ENCODE measurements at regions not wholly inside any gene's neighbourhood (a gene's known extent, or its start where the extent isn't known, plus 50 kb on each side); places are given as distances from the start of the nearest gene placed in this dataset.

DNA sequence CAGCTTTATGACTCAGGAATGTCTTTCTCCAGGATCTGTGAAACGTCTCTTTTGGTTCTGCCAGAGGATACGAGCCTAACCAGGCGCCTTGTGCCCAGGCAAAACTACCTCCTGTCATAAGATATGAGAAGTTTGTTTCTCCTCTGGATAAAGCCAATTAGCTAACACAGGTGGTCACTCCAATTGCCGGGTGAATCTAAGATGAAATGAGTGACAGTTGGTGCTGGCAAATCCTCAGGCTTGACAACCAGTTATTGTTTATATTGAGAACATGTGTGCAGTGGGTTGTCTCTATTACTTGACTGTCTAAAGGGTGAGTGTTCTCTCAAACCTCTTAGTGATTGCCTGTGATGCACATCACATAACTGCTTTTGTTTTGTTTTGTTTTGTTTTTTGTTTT is 449.1 kb downstream of the XPNPEP1 start:
- no peak overlapping the region for H3K27ac Mint-ChIP-seq
- no peak overlapping the region for H3K4me3 Mint-ChIP-seq

More for the DNA sequence above, 449.1 kb downstream of the XPNPEP1 start:
- Mint-ChIP-seq H3K27me3 (ENCODE audit: insufficient read depth, low read depth, poor library complexity) (no peaks in the 10 kb centered on the region), H3K4me1 (peaks cover 22% of the 10 kb centered on the region), H3K36me3 (ENCODE audit: low read depth) (no peaks in the 10 kb centered on the region), H3K9me3 (no peaks in the 10 kb centered on the region)
- H3K4me2 ChIP-seq: no peak overlapping the region
- TF ChIP-seq, protein P1, sequence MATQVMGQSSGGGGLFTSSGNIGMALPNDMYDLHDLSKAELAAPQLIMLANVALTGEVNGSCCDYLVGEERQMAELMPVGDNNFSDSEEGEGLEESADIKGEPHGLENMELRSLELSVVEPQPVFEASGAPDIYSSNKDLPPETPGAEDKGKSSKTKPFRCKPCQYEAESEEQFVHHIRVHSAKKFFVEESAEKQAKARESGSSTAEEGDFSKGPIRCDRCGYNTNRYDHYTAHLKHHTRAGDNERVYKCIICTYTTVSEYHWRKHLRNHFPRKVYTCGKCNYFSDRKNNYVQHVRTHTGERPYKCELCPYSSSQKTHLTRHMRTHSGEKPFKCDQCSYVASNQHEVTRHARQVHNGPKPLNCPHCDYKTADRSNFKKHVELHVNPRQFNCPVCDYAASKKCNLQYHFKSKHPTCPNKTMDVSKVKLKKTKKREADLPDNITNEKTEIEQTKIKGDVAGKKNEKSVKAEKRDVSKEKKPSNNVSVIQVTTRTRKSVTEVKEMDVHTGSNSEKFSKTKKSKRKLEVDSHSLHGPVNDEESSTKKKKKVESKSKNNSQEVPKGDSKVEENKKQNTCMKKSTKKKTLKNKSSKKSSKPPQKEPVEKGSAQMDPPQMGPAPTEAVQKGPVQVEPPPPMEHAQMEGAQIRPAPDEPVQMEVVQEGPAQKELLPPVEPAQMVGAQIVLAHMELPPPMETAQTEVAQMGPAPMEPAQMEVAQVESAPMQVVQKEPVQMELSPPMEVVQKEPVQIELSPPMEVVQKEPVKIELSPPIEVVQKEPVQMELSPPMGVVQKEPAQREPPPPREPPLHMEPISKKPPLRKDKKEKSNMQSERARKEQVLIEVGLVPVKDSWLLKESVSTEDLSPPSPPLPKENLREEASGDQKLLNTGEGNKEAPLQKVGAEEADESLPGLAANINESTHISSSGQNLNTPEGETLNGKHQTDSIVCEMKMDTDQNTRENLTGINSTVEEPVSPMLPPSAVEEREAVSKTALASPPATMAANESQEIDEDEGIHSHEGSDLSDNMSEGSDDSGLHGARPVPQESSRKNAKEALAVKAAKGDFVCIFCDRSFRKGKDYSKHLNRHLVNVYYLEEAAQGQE (IDR thresholded peaks at IDR 0.05; ENCODE audit: unreplicated experiment): no peak
- TF ChIP-seq ZNF331 (CRISPR knock-in tag; IDR thresholded peaks at IDR 0.05; ENCODE audit: low read depth): no peak
- TF ChIP-seq STAT1 (IDR thresholded peaks at IDR 0.05; ENCODE audit: unreplicated experiment): no peak
- no peak for TF ChIP-seq JUNB (IDR thresholded peaks at IDR 0.05; ENCODE audit: unreplicated experiment)
- TF ChIP-seq, protein P2, sequence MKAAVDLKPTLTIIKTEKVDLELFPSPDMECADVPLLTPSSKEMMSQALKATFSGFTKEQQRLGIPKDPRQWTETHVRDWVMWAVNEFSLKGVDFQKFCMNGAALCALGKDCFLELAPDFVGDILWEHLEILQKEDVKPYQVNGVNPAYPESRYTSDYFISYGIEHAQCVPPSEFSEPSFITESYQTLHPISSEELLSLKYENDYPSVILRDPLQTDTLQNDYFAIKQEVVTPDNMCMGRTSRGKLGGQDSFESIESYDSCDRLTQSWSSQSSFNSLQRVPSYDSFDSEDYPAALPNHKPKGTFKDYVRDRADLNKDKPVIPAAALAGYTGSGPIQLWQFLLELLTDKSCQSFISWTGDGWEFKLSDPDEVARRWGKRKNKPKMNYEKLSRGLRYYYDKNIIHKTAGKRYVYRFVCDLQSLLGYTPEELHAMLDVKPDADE (IDR thresholded peaks at IDR 0.05): no peak
- TF ChIP-seq, protein P3, sequence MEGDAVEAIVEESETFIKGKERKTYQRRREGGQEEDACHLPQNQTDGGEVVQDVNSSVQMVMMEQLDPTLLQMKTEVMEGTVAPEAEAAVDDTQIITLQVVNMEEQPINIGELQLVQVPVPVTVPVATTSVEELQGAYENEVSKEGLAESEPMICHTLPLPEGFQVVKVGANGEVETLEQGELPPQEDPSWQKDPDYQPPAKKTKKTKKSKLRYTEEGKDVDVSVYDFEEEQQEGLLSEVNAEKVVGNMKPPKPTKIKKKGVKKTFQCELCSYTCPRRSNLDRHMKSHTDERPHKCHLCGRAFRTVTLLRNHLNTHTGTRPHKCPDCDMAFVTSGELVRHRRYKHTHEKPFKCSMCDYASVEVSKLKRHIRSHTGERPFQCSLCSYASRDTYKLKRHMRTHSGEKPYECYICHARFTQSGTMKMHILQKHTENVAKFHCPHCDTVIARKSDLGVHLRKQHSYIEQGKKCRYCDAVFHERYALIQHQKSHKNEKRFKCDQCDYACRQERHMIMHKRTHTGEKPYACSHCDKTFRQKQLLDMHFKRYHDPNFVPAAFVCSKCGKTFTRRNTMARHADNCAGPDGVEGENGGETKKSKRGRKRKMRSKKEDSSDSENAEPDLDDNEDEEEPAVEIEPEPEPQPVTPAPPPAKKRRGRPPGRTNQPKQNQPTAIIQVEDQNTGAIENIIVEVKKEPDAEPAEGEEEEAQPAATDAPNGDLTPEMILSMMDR (conservative IDR thresholded peaks at IDR 0.05; ENCODE audit: low read depth in 2 of 2): no peak
- TF ChIP-seq, protein P4, sequence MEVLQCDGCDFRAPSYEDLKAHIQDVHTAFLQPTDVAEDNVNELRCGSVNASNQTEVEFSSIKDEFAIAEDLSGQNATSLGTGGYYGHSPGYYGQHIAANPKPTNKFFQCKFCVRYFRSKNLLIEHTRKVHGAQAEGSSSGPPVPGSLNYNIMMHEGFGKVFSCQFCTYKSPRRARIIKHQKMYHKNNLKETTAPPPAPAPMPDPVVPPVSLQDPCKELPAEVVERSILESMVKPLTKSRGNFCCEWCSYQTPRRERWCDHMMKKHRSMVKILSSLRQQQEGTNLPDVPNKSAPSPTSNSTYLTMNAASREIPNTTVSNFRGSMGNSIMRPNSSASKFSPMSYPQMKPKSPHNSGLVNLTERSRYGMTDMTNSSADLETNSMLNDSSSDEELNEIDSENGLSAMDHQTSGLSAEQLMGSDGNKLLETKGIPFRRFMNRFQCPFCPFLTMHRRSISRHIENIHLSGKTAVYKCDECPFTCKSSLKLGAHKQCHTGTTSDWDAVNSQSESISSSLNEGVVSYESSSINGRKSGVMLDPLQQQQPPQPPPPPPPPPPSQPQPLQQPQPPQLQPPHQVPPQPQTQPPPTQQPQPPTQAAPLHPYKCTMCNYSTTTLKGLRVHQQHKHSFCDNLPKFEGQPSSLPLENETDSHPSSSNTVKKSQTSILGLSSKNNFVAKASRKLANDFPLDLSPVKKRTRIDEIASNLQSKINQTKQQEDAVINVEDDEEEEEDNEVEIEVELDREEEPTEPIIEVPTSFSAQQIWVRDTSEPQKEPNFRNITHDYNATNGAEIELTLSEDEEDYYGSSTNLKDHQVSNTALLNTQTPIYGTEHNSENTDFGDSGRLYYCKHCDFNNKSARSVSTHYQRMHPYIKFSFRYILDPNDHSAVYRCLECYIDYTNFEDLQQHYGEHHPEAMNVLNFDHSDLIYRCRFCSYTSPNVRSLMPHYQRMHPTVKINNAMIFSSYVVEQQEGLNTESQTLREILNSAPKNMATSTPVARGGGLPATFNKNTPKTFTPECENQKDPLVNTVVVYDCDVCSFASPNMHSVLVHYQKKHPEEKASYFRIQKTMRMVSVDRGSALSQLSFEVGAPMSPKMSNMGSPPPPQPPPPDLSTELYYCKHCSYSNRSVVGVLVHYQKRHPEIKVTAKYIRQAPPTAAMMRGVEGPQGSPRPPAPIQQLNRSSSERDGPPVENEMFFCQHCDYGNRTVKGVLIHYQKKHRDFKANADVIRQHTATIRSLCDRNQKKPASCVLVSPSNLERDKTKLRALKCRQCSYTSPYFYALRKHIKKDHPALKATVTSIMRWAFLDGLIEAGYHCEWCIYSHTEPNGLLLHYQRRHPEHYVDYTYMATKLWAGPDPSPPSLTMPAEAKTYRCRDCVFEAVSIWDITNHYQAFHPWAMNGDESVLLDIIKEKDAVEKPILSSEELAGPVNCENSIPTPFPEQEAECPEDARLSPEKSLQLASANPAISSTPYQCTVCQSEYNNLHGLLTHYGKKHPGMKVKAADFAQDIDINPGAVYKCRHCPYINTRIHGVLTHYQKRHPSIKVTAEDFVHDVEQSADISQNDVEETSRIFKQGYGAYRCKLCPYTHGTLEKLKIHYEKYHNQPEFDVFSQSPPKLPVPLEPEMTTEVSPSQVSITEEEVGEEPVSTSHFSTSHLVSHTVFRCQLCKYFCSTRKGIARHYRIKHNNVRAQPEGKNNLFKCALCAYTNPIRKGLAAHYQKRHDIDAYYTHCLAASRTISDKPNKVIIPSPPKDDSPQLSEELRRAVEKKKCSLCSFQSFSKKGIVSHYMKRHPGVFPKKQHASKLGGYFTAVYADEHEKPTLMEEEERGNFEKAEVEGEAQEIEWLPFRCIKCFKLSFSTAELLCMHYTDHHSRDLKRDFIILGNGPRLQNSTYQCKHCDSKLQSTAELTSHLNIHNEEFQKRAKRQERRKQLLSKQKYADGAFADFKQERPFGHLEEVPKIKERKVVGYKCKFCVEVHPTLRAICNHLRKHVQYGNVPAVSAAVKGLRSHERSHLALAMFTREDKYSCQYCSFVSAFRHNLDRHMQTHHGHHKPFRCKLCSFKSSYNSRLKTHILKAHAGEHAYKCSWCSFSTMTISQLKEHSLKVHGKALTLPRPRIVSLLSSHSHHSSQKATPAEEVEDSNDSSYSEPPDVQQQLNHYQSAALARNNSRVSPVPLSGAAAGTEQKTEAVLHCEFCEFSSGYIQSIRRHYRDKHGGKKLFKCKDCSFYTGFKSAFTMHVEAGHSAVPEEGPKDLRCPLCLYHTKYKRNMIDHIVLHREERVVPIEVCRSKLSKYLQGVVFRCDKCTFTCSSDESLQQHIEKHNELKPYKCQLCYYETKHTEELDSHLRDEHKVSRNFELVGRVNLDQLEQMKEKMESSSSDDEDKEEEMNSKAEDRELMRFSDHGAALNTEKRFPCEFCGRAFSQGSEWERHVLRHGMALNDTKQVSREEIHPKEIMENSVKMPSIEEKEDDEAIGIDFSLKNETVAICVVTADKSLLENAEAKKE (CRISPR knock-in tag; IDR thresholded peaks at IDR 0.05): no peak
- TF ChIP-seq EZH2 (IDR thresholded peaks at IDR 0.05; ENCODE audit: low read depth, unreplicated experiment): no peak
- no peak for TF ChIP-seq POLR2AphosphoS5 (IDR thresholded peaks at IDR 0.05; ENCODE audit: low read depth)
- TF ChIP-seq CREB1 (CRISPR knock-in tag; IDR thresholded peaks at IDR 0.05; ENCODE audit: low read depth): no peak
- no peak for TF ChIP-seq ZNF114 (CRISPR knock-in tag; IDR thresholded peaks at IDR 0.05)
- no peaks in the 10 kb centered on the region for H3K27me3 ChIP-seq (ENCODE audit: insufficient read depth)
- H3K27ac ChIP-seq (ENCODE audit: low read depth): no peak overlapping the region
- H3F3A ChIP-seq (replicated peaks; ENCODE audit: low read depth): no peaks in the 10 kb centered on the region
- H3K9me2 ChIP-seq (ENCODE audit: insufficient read depth): no peaks in the 10 kb centered on the region
- DNase-seq (ENCODE audit: low spot score): no peak
- H4K20me1 ChIP-seq (replicated peaks; ENCODE audit: insufficient read depth): no peaks in the 10 kb centered on the region
- H3K4me3 ChIP-seq: no peak overlapping the region
- no peaks in the 10 kb centered on the region for H3K79me2 ChIP-seq (replicated peaks; ENCODE audit: insufficient read depth)
- no peak overlapping the region for H2AFZ ChIP-seq
- H3K36me3 ChIP-seq (ENCODE audit: insufficient read depth): no peaks in the 10 kb centered on the region
- ATAC-seq: no peak
- peaks cover 8% of the 10 kb centered on the region for H3K4me1 ChIP-seq (ENCODE audit: insufficient read depth)

All from GM23338 (cell line).